Thoracic aorta (tissue), 2 donors: ENCODE measurements at regions not wholly inside any gene's neighbourhood (a gene's known extent, or its start where the extent isn't known, plus 50 kb on each side); places are given as distances from the start of the nearest gene placed in this dataset.
"Not testable (repeated sequence)": the region's sequence is repeated elsewhere in the genome, so short reads cannot be mapped to it uniquely, and the experiment has no call there.

Experiments used
- ATAC-seq: fragments of 150-250 bp; one replicate; pipeline ENCODE4 v1.8.0; 2017; ENCODE audit warnings: low read depth; ENCODE audit not compliant: insufficient number of reproducible peaks, low FRiP score
- DNase-seq: peaks from one replicate; pipeline ENCODE4 v3.0.0-alpha.2; 2020; ENCODE audit warnings: low spot score
- H3K27ac ChIP-seq, 2 donors: fragments of 200-600 bp; sonication (generic); 1 replicate in 1 of 2; 2 replicates in 1 of 2; pipeline ENCODE4 v1.5.1; 2016; ENCODE audit warnings: mild to moderate bottlenecking in 2 of 2, moderate library complexity in 2 of 2
- H3K27me3 ChIP-seq: fragments of 200-600 bp; sonication (generic); replicated peaks from 2 replicates; pipeline ENCODE4 v1.6.0; 2016; ENCODE audit warnings: mild to moderate bottlenecking; ENCODE audit not compliant: insufficient read depth
- H3K36me3 ChIP-seq: fragments of 200-600 bp; sonication (generic); one replicate; pipeline ENCODE4 v1.5.1; 2016
- H3K4me1 ChIP-seq, 2 donors: fragments of 200-600 bp; sonication (generic); 1 replicate in 1 of 2; 2 replicates in 1 of 2; pipeline versions ENCODE4 v1.5.1 to v1.6.0; 2016; ENCODE audit warnings: low read depth in 2 of 2, mild to moderate bottlenecking in 1 of 2; ENCODE audit not compliant: control insufficient read depth in 1 of 2
- H3K4me3 ChIP-seq: fragments of 200-600 bp; sonication (generic); 2 replicates; pipeline ENCODE4 v1.5.1; 2016; ENCODE audit warnings: mild to moderate bottlenecking
- H3K9me3 ChIP-seq: fragments of 200-600 bp; sonication (generic); 2 replicates; pipeline ENCODE4 v1.5.1; 2016
- TF ChIP-seq, protein P1 (sequence below): fragments of 200-600 bp; sonication (generic); IDR thresholded peaks from one replicate; pipeline ENCODE4 v1.5.1; 2019; ENCODE audit warnings: antibody characterized with exemption

- TF ChIP-seq, protein P1, sequence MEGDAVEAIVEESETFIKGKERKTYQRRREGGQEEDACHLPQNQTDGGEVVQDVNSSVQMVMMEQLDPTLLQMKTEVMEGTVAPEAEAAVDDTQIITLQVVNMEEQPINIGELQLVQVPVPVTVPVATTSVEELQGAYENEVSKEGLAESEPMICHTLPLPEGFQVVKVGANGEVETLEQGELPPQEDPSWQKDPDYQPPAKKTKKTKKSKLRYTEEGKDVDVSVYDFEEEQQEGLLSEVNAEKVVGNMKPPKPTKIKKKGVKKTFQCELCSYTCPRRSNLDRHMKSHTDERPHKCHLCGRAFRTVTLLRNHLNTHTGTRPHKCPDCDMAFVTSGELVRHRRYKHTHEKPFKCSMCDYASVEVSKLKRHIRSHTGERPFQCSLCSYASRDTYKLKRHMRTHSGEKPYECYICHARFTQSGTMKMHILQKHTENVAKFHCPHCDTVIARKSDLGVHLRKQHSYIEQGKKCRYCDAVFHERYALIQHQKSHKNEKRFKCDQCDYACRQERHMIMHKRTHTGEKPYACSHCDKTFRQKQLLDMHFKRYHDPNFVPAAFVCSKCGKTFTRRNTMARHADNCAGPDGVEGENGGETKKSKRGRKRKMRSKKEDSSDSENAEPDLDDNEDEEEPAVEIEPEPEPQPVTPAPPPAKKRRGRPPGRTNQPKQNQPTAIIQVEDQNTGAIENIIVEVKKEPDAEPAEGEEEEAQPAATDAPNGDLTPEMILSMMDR: no peak
- peaks cover 0 to 20% of the 10 kb centered on the region in 2 donors for H3K4me1 ChIP-seq
- no peak overlapping the region for H3K4me3 ChIP-seq
- H3K27me3 ChIP-seq: no peaks in the 10 kb centered on the region
- no peak overlapping the region for H3K27ac ChIP-seq
- no peaks in the 10 kb centered on the region for H3K9me3 ChIP-seq
- DNase-seq: peak; percentile 28
- no peaks in the 10 kb centered on the region for H3K36me3 ChIP-seq
- peak; percentile 43 for ATAC-seq
Measured at GRCh38 chr9:111094433-111094924, 56.2 kb upstream of the LPAR1 start.

DNA sequence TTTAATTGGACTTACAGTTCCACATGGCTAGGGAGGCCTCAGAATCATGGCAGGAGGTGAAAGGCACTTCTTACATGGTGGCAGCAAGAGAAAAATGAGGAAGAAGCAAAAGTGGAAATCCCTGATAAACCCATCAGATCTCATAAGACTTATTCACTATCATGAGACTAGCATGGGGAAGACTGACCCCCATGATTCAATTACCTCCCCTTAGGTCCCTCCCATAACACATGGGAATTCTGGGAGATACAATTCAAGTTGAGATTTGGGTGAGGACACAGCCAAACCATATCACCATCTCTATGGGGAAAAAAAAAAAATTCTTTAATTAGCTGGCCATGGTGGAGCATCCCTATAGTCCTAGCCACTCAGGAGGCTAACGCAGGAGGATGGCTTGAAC, 53.9 kb upstream of the LPAR1 start:
- H3K27ac ChIP-seq, H3K36me3 ChIP-seq, H3K4me3 ChIP-seq, H3K9me3 ChIP-seq, DNase-seq, ATAC-seq, H3K27me3 ChIP-seq: not testable (repeated sequence)
- H3K4me1 ChIP-seq: peaks cover 0 to 20% of the 10 kb centered on the region in 2 donors
